ENCODE measurements at regions not wholly inside any gene's neighbourhood (a gene's known extent, or its start where the extent isn't known, plus 50 kb on each side); places are given as distances from the start of the nearest gene placed in this dataset.

DNA sequence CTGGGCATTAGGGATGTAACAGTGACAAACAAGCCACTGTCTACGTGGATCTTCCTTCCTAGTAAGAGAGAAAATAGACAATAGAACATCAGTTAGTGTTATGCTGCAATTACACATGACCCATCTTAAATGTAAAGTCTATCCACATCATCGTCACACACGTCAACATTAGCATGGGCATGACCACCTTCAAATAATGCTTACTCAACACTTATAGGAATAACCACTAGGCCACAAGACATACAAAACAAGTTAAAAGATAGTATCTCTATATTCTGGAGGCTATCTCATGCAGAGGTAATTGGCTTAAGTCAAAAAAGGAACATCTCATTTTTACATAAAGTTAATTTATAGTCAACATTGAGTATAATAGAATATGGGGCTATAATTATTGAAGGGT lies 156.5 kb downstream of the MOXD1 start:
- no peak overlapping the region for H3K27ac Mint-ChIP-seq
- no peaks in the 10 kb centered on the region for H3K36me3 Mint-ChIP-seq
- no peak for ATAC-seq
- no peaks in the 10 kb centered on the region for H3K9me3 Mint-ChIP-seq
- DNase-seq (ENCODE audit: low spot score in 2 of 2): no peak

DNA sequence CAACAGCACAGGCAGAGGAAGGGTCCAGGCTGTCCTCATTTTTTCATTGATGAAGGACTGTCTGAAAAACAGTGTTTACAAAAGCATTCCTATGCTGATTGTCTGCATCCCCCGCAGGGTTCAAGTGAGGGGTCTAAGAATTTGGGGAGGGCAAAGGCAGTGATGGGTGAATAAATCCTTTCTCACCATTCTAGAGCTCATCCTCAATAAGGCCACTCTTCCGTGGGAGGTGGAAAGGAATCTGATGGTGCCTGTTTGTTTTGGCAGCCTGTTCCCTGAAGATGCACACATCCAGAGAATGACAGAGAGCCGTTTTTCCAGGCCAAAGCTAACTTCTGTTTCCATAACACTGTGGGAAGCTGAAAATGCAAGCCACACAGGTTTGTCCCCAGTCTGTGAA lies 164.5 kb downstream of the MOXD1 start:
- no peaks in the 10 kb centered on the region for H3K9me3 Mint-ChIP-seq
- H3K36me3 Mint-ChIP-seq: no peaks in the 10 kb centered on the region
- H3K27ac Mint-ChIP-seq: no peak overlapping the region
- no peak for DNase-seq (ENCODE audit: low spot score in 2 of 2)
- no peak for ATAC-seq

DNA sequence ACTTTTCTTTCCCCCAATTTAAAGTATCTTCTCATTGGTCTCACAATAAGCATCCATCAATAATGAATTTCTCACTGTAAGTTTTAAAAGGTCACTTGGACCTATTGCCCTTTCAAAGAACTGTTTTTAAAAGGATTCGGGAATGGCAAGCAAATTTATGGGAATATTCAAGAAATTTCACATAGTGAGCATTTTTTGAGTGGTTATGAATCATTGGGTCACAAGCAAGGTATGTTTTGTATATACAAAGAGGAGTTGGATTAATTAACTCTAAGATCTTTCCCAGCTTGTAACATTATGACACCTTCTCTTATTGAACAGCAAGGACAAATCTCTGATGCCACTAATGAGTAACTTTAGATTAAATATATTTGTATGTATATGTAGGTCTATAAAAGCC lies 165.0 kb downstream of the MOXD1 start:
- ATAC-seq (no peak), DNase-seq (ENCODE audit: low spot score in 2 of 2) (no peak)
- no peak overlapping the region for H3K27ac Mint-ChIP-seq
- H3K36me3 Mint-ChIP-seq: no peaks in the 10 kb centered on the region
- H3K9me3 Mint-ChIP-seq: no peaks in the 10 kb centered on the region

DNA sequence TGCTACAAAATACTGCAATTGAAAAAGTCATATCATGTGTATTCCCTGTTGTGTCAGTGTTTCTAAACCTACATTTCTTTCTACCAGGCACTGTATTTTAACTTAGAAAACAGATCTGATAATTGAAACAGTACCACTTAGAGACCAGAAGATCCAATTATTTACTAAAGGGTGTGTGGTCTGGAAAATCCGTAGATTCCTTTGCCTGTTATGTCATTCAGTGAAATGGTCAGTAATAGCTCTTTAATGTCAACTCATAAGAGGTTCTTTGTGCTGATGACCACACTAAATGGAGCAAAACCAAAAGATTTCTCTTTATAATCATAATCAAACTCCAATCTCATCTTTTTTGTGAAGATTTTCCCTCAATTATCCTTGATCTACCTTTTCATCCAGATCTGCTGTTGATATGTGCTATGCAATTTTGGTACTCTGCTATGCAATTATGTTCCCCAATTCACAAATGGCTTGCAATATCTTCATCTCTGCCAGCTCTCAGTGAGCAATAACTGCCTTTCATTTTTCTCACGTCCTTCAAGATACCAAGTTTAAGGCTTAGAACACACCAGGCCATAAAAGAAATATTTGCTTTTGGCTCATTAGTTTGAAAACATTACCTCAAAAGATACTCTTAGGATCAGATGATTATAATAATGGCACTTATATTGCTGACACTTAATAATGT lies 165.5 kb downstream of the MOXD1 start:
- H3K36me3 Mint-ChIP-seq: no peaks in the 10 kb centered on the region
- no peaks in the 10 kb centered on the region for H3K9me3 Mint-ChIP-seq
- H3K27ac Mint-ChIP-seq: no peak overlapping the region
- ATAC-seq (no peak), DNase-seq (ENCODE audit: low spot score in 2 of 2) (no peak)

DNA sequence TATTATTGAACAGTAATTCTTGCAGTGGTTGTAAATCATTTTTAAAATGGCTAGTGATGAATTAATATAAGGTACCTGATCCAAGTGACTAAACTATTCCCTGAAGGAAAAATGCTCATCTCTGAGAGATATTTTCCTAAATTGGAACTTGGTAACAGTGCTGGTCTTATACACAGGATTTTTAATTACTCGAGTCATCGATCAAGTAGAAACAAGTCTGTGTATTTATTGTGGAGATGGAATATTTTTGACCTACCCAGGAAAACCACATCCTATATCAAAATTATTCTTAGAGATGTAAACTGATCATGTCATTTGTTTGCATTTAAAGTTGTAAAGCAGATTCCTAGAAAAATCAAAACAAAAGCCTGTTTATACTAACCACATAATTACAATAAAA lies 166.9 kb downstream of the MOXD1 start:
- no peak for DNase-seq (ENCODE audit: low spot score in 2 of 2)
- Mint-ChIP-seq H3K36me3 (no peaks in the 10 kb centered on the region), H3K9me3 (no peaks in the 10 kb centered on the region), H3K27ac (no peak overlapping the region)
- no peak for ATAC-seq

DNA sequence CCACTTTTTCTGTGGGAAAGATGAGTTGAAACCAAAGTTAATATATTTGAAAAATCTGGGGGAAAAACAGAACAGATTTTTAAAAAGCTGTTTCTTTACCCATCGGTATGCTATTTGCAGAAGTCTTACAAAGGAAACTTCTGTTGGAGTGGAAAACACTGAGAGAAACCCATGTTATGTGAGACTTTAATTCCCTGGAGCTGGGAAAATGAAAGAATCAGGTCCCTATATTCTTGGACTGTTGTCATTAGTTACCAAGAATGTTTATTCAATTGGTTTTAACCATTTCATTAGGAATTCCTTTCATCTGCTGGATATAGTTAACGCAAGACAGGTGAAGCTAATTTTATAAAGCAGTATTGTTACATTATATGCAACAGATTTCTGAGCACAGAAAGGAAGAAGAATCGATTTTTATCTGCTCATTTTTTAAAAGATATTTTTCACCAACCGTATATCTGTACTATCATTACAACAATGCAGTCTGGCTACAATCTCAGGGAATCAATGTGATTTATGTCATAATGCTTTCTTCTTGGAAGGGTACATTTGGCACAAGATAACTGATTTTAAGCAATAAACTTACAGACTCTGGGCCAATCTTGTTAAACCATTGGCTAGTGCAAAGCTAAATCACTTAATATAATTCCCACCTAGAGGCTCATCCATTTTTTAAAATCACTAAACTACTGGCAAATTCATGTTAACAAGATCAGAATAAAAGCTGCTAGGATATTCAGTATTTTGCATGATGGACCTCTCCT lies 170.0 kb downstream of the MOXD1 start:
- DNase-seq (ENCODE audit: low spot score in 2 of 2) (no peak), ATAC-seq (no peak)
- Mint-ChIP-seq H3K27ac (no peak overlapping the region), H3K36me3 (no peaks in the 10 kb centered on the region), H3K9me3 (no peaks in the 10 kb centered on the region)

DNA sequence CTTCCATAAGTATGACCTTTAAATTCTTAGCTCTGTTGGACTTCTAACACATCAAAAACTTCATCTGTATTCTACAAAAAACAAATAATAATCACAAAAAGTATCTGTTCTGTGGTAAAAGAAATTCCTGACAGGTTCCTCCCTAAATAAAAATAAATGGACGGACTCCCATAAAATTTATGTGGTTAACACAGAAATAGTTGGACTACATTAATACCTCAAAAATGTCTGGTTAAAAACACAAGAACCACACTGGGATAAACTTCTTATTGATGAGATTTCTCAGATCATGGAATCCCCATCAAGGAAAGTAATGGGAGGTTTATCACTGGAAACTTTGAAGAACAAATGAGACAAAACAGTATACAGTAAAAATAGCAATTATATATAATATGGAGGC lies 172.4 kb downstream of the MOXD1 start:
- DNase-seq (ENCODE audit: low spot score in 2 of 2): no peak
- H3K27ac Mint-ChIP-seq: no peak overlapping the region
- ATAC-seq: no peak
- peaks cover 0 to 6% of the 10 kb centered on the region in 2 donors for H3K36me3 Mint-ChIP-seq
- H3K9me3 Mint-ChIP-seq: peaks cover 5 to 6% of the 10 kb centered on the region in 2 donors

DNA sequence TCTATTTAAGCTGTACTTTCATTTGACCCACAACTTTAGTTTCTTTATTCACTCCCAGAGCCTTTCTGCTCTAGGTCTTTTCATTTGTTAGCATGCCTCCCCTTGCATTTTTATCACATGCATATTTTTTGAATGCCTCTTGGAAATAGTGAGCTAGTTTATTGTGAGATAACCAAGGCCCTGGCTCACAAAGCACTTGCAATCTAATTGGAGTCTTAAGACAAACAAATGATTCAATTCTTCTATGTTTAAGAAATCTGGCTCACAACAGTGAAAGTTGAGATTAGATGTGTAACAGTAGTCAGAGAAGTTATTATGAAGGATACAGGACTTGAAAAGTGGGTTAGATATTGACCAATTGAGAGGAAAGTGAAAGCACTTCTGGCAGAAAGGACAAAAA lies 173.4 kb downstream of the MOXD1 start:
- Mint-ChIP-seq H3K36me3 (peaks cover 0 to 6% of the 10 kb centered on the region in 2 donors), H3K27ac (no peak overlapping the region), H3K9me3 (peaks cover 5 to 6% of the 10 kb centered on the region in 2 donors)
- no peak for ATAC-seq
- DNase-seq (ENCODE audit: low spot score in 2 of 2): no peak

DNA sequence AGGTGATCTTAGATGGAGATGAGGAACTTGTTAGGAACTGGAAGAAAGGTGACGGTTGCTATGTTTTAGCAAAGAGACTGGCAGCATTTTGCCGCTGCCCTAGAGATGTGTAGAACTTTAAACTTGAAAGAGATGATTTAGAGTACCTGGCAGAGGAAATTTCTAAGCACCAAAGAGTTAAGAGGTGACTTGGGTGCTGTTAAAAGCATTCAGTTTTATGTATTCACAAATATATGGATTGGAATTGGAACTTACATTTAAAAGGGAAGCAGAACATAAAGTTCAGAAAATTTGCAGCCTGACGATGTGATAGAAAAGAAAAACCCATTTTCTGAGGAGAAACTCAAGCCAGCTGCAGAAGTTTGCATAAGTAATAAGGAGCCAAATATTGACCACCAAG lies 176.3 kb downstream of the MOXD1 start:
- ATAC-seq (no peak), DNase-seq (ENCODE audit: low spot score in 2 of 2) (no peak)
- no peak overlapping the region for H3K27ac Mint-ChIP-seq
- peaks cover 0 to 6% of the 10 kb centered on the region in 2 donors for H3K36me3 Mint-ChIP-seq
- H3K9me3 Mint-ChIP-seq: peaks cover 5 to 6% of the 10 kb centered on the region in 2 donors

DNA sequence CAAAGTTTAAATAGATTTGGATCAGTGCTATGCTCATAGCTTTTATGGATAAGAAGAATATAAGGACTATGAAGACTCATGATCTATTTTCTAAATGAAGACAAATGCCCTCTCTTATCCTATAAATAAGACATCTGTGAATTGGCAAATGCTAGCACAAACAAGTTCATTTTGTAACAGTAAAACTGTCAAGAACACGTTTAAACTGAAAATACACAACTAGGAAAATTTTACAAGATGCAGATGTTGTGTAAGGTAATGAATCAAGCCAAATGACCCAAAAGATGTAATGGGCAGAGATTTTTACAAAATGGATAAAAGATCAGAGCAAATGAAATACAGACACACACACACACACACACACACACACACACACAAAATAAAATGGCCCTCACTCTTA lies 180.5 kb downstream of the MOXD1 start:
- no peak overlapping the region for H3K27ac Mint-ChIP-seq
- no peak for DNase-seq (ENCODE audit: low spot score in 2 of 2)
- ATAC-seq: no peak
- H3K36me3 Mint-ChIP-seq: peaks cover 0 to 6% of the 10 kb centered on the region in 2 donors
- peaks cover 5 to 6% of the 10 kb centered on the region in 2 donors for H3K9me3 Mint-ChIP-seq

DNA sequence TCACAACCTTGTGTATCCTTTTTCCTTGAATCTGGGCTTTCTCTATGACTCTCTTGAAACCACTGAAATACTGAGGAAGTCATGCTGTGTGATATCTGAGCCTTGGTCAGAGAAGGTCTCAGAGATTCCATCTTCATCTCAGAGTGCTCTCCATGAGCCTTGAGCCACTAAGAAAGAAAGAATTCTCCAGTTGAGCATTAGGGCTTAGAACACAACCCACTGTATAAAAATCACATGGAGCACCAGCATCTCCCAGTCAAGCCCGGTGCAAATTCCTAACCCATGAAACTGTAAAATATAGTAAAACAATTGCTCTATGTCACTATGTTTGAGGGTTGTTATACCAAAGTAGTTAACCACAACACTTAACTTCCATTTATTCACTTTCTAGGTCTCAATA lies 181.4 kb downstream of the MOXD1 start:
- H3K27ac Mint-ChIP-seq: no peak overlapping the region
- ATAC-seq (no peak), DNase-seq (ENCODE audit: low spot score in 2 of 2) (no peak)
- H3K9me3 Mint-ChIP-seq: peaks cover 4 to 5% of the 10 kb centered on the region in 2 donors
- peaks cover 0 to 5% of the 10 kb centered on the region in 2 donors for H3K36me3 Mint-ChIP-seq

DNA sequence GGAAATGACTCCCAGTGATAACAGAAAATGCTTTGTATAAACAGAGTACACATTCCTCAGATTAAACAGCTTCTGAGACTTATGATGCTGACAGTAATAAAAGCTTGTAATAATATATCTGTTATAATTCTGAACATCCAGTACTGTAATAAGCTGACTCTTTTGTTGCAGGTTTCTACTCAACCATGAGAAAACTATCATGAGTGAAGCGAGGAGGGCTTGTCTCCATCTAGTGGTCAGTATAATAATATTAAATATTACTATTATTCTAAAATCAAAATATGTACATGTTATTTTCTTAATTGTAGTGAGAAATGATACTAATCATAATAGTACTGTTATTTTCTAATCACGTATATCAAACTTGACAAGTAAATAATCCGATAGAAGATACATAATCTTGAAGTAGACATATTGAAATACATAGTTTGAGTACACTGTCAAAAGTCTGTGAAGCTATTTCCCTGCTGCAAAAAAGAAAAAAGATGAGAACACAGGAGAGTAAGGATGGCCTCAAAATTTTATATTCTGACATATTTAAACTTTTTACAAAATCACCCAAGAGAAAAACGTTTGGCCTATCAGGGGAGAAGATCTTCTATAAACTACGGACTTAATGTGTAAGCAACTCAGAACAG lies 183.1 kb downstream of the MOXD1 start:
- Mint-ChIP-seq H3K36me3 (no peaks in the 10 kb centered on the region), H3K27ac (no peak overlapping the region), H3K9me3 (no peaks in the 10 kb centered on the region)
- DNase-seq (ENCODE audit: low spot score in 2 of 2) (no peak), ATAC-seq (no peak)

DNA sequence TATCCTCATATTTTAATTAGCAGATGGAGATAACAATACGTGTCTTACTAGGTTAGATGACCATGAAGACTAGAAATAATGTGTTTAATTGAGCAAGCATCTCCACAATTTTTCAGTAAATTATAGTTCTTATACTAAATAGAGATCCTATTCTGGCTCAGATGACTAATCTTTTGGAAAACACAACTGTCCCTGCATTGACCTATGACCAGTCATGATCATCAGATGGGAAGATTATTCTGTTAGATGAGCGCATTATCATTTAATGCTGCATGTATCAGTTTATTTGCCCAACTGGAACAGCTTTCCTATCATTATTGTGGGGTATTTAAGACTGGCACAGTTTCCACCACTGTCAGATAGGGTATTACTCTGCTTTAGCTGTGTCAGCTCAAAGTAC lies 185.5 kb downstream of the MOXD1 start:
- Mint-ChIP-seq H3K36me3 (no peaks in the 10 kb centered on the region), H3K9me3 (no peaks in the 10 kb centered on the region), H3K27ac (no peak overlapping the region)
- DNase-seq (ENCODE audit: low spot score in 2 of 2) (no peak), ATAC-seq (no peak)

DNA sequence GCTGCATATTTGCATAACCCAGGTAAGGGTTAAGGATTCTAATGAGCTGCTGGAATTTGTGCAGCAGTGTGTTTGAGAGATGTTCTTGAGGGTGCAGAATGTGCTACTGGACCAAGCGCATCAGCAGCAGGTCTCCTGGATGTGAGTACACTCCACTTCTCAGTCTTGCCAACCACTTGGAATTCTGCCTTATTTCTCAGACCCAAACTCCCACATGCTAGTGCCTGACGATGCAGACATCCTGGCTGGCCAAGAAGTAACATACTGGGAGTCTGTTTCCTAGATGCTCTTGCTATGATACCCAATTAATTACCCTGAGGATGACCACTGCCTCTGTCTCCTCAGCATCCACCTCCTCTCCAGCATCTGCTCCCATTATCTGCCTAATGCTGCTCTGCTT lies 186.6 kb downstream of the MOXD1 start:
- Mint-ChIP-seq H3K36me3 (no peaks in the 10 kb centered on the region), H3K9me3 (no peaks in the 10 kb centered on the region), H3K27ac (no peak overlapping the region)
- DNase-seq (ENCODE audit: low spot score in 2 of 2) (no peak), ATAC-seq (no peak)

DNA sequence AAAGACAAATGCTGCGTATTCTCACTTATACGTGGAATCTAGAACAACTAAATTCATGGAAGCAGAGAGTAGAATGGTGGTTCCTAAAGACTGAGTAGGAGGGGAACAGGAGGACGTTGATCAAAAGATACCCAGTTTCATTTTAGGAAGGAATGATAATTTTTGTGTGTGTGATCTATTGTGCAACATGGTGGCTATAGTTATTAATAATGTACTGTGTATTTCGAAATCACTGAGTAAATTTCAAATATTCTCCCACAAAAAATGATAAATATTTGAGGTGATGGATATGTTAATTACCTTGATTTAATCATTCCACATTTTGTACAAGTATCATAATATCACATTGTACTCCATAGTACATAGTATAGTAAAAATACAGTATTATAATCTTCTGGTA lies 187.5 kb downstream of the MOXD1 start:
- no peak for ATAC-seq
- H3K36me3 Mint-ChIP-seq: no peaks in the 10 kb centered on the region
- no peak for DNase-seq (ENCODE audit: low spot score in 2 of 2)
- no peak overlapping the region for H3K27ac Mint-ChIP-seq
- H3K9me3 Mint-ChIP-seq: no peaks in the 10 kb centered on the region

DNA sequence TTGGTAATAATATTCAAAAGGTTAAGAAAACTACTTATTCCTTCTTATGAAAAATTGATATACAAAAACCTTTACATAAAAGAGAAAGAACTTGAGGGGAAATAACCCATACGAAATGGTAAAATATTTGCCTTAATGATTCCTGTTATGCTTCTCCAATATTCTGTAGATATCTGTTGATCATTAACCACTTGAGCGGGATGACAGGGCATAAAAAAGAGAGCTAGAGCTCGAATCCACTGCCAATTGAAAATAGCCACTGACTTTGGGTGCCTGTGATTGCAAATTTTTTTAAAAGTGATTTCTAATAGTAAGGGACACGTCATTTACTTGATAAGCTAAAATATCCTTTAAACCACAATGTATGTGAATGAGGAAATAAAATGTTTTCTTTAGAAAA lies 188.1 kb downstream of the MOXD1 start:
- DNase-seq (ENCODE audit: low spot score in 2 of 2) (no peak), ATAC-seq (no peak)
- no peak overlapping the region for H3K27ac Mint-ChIP-seq
- no peaks in the 10 kb centered on the region for H3K36me3 Mint-ChIP-seq
- no peaks in the 10 kb centered on the region for H3K9me3 Mint-ChIP-seq

DNA sequence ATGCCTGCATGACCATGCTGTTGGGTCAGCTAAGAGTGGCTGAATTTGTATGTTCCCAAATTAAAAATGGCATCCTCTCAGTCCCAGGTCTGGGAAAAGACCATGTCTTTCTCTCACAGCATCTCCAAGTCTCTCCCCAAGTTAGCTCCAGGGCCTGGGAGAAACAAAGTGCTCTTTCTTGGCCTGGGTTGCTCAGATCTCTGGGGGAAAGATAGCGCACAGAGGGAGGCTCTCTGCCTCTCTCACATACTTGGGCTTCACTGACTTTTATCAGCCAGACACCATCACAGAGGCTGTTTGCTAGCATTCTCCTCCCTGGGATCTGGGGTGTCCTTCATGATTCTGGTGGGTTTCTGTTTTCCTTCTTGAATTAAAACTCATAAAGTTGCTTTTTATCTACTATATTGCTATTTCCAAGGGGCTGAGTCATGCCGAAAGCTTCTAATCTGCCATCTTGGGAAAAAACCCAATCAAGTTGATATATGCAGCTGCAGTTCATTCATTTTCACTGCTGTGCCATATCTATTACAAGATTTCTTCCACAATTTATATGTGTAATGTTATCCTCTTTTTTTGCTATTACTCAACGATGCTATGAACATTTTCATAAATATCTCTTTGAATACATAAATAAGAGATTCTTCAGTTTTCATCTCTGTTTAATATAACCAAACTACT lies 190.2 kb downstream of the MOXD1 start:
- no peaks in the 10 kb centered on the region for H3K36me3 Mint-ChIP-seq
- ATAC-seq (no peak), DNase-seq (ENCODE audit: low spot score in 2 of 2) (no peak)
- no peak overlapping the region for H3K27ac Mint-ChIP-seq
- H3K9me3 Mint-ChIP-seq: no peaks in the 10 kb centered on the region
